AG09319 (cell line): ENCODE measurements at regions not wholly inside any gene's neighbourhood (a gene's known extent, or its start where the extent isn't known, plus 50 kb on each side); places are given as distances from the start of the nearest gene placed in this dataset.

Source experiments
- DNase-seq: peaks from one replicate; pipeline ENCODE4 v3.0.0-alpha.2; 2010; ENCODE audit warnings: low read depth; ENCODE audit errors: extremely low read depth
- CTCF ChIP-seq: IDR thresholded peaks from 2 replicates; pipeline ENCODE4 v1.5.1; 2011; ENCODE audit warnings: low read depth, mild to moderate bottlenecking, inconsistent platforms, low read length, moderate library complexity

DNA sequence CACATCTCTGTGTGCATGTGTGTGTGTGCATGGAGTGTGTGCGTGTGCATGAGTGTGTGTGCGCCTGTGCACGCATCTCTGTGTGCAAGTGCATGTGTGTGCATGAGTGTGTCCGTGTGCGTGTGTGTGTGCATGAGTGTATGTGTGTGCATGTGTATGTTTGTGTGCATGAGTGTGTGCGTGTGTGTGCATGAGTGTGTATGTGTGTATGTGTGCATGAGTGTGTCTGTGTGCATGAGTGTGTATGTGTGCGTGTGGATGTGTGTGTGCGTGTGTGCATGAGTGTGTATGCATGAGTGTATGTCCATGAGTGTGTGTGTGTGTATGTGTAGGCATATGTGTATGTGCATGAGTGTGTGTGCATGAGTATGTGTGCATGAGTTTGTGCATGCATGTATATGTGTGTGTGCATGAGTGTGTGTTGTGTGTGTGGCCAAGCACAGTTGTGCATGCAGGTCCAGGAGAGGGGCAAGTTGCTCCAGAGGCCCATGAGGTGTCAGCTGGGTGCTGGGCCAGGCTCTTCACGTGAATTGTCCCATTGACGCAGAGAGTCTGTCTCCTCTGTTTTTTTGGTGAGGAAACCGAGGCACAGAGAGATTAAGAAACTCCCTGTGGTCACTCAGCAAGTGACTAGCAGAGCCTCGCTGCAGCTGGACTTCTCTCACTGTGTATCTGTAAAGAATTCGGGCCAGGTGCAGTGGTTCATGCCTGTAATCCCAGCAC lies 75.5 kb downstream of the ASB1 start:
- no peak for TF ChIP-seq CTCF
- DNase-seq = no peak

GRCh38 chr2:238502956-238503791 lies 76.4 kb downstream of the ASB1 start:
- no peak for TF ChIP-seq CTCF

GRCh38 chr2:238504181-238504931 lies 77.6 kb downstream of the ASB1 start:
- no peak for TF ChIP-seq CTCF
- DNase-seq = no peak

More at GRCh38 chr2:238502956-238503791, 76.4 kb downstream of the ASB1 start:
- DNase-seq = no peak

GRCh38 chr2:238505119-238505891 lies 78.6 kb downstream of the ASB1 start:
- no peak for DNase-seq
- no peak for TF ChIP-seq CTCF

DNA sequence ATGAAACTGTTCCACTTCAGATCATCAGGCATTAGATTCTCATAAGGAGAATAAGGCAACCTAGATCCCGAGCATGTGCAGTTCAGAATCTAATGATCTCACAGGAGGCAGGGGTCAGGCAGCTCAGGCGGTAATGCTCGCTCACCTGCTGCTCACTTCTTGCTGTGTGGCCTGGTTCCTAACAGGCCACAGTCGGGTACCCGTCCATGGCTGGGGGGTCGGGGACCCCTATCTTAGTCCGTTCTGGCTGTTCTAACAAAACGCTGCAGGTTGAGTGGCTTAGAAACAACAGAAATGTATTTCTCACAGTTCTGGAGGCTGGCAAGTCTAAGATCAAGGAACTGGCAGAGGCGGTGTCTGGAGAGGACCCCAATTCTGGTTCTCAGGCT lies 79.2 kb downstream of the ASB1 start:
- no peak for DNase-seq

More for the DNA sequence above, 79.2 kb downstream of the ASB1 start:
- TF ChIP-seq CTCF = no peak
